ENCODE measurements at regions not wholly inside any gene's neighbourhood (a gene's known extent, or its start where the extent isn't known, plus 50 kb on each side); places are given as distances from the start of the nearest gene placed in this dataset.

GRCh38 chr19:29105629-29106292, 107.2 kb downstream of the UQCRFS1 start:
- Mint-ChIP-seq H3K4me3 (no peak overlapping the region), H3K9me3 (peaks cover 5 to 8% of the 10 kb centered on the region in 2 experiments), H3K27ac (no peak overlapping the region), H3K27me3 (ENCODE audit: low read depth) (peaks cover 3% of the 10 kb centered on the region; the same call in 1 of the 2 replicates), H3K4me1 (peaks cover 7 to 14% of the 10 kb centered on the region in 2 experiments; a peak in 3 of 4 replicates), H3K36me3 (ENCODE audit: insufficient read depth in 1 of 3, low read depth in 3 of 3) (no peaks in the 10 kb centered on the region; a peak in 3 of 7 replicates)
- Histone ChIP-seq H3T11ph (ENCODE audit: low read length) (no peak overlapping the region), H3K27ac (ENCODE audit: insufficient read length, low read depth, low read length) (no peak overlapping the region), H3K18ac (ENCODE audit: insufficient read length, low read depth, low read length) (no peak overlapping the region), H3K56ac (ENCODE audit: insufficient read length, low read depth, low read length) (no peak overlapping the region), H3K27me3 (ENCODE audit: insufficient read depth, low read length) (no peaks in the 10 kb centered on the region; the same call in 1 of the 2 replicates), H2AK5ac (ENCODE audit: insufficient read length, low read length) (no peak overlapping the region), H2BK120ac (ENCODE audit: low read depth, low read length, poor library complexity, severe bottlenecking) (no peak overlapping the region), H3K23ac (ENCODE audit: insufficient read length, low read depth, low read length) (no peak overlapping the region), H3K9ac (ENCODE audit: extremely low read depth, insufficient read length, low read length) (no peak overlapping the region), H2BK12ac (ENCODE audit: insufficient read length, low read depth, low read length) (no peak overlapping the region), H2BK20ac (ENCODE audit: low read depth, low read length, poor library complexity, severe bottlenecking) (no peak overlapping the region), H4K5ac (ENCODE audit: insufficient read length, low read depth, low read length) (no peak overlapping the region), H4K20me1 (ENCODE audit: control insufficient read depth, insufficient read depth, insufficient read length) (no peaks in the 10 kb centered on the region), H2AFZ (ENCODE audit: low read length) (no peak overlapping the region), H3K4me2 (ENCODE audit: insufficient read depth, insufficient read length, low read length) (no peak overlapping the region), H3K4ac (ENCODE audit: low read depth, low read length) (no peak overlapping the region), H3K23me2 (ENCODE audit: insufficient read length, low read depth, low read length, poor library complexity, severe bottlenecking) (no peaks in the 10 kb centered on the region), H2BK15ac (ENCODE audit: low read depth, low read length) (no peak overlapping the region), H4K8ac (replicated peaks; ENCODE audit: insufficient read length, low read depth, low read length) (no peak overlapping the region), H3K9me3 (ENCODE audit: control insufficient read depth, low read depth, low read length) (no peaks in the 10 kb centered on the region), H3K79me2 (ENCODE audit: insufficient read depth, low read length) (no peaks in the 10 kb centered on the region), H3K79me1 (ENCODE audit: insufficient read depth, low read depth, low read length, poor library complexity, severe bottlenecking) (no peaks in the 10 kb centered on the region), H2BK5ac (ENCODE audit: insufficient read length, low read length) (no peak overlapping the region), H3K4me1 (ENCODE audit: insufficient read depth, low read length) (no peaks in the 10 kb centered on the region), H4K91ac (ENCODE audit: insufficient read length, low read depth, low read length) (no peak overlapping the region), H3K14ac (ENCODE audit: insufficient read depth, low read length) (no peak overlapping the region)
- no peak for TF ChIP-seq CTCF (conservative IDR thresholded peaks at IDR 0.05)
- peak; percentile 33 for DNase-seq
- WGBS (ENCODE audit: extremely low coverage, insufficient read length, low lambda C conversion rate) = no CpG with 5 or more reads among the region's 11 CpGs
